BE2C (cell line): ENCODE measurements at regions not wholly inside any gene's neighbourhood (a gene's known extent, or its start where the extent isn't known, plus 50 kb on each side); places are given as distances from the start of the nearest gene placed in this dataset.

Experiments
- DNase-seq: peaks from one replicate; pipeline ENCODE4 v3.0.0-alpha.2; 2020
- H3K27me3 ChIP-seq: fragments of 250-450 bp; sonication (Bioruptor Pico); 2 replicates; pipeline ENCODE4 v1.5.1; 2020; ENCODE audit warnings: mild to moderate bottlenecking
- H3K36me3 ChIP-seq: fragments of 250-450 bp; sonication (Bioruptor Pico); 2 replicates; pipeline ENCODE4 v1.5.1; 2020; ENCODE audit warnings: mild to moderate bottlenecking
- H3K4me1 ChIP-seq: fragments of 250-450 bp; sonication (Bioruptor Pico); 2 replicates; pipeline ENCODE4 v1.5.1; 2020
- H3K4me3 ChIP-seq: 2 replicates; pipeline ENCODE4 v1.5.1; 2011; ENCODE audit warnings: low read depth, low read length
- H3K9me3 ChIP-seq: fragments of 250-450 bp; sonication (Bioruptor Pico); 2 replicates; pipeline ENCODE4 v1.5.1; 2020
- CTCF ChIP-seq: IDR thresholded peaks from 2 replicates; pipeline ENCODE4 v1.5.1; 2012; ENCODE audit warnings: mild to moderate bottlenecking, low read depth, low read length

- no peaks in the 10 kb centered on the region for H3K4me1 ChIP-seq
Measured at GRCh38 chr2:94960751-94961150, 64.8 kb upstream of the MAL start.

GRCh38 chr2:94964193-94964592 is 61.3 kb upstream of the MAL start:
- TF ChIP-seq CTCF, result no peak
- H3K9me3 ChIP-seq, result no peaks in the 10 kb centered on the region
- no peaks in the 10 kb centered on the region for H3K4me1 ChIP-seq
- no peak overlapping the region for H3K4me3 ChIP-seq
- H3K27me3 ChIP-seq, result no peaks in the 10 kb centered on the region
- no peak for DNase-seq
- H3K36me3 ChIP-seq, result no peaks in the 10 kb centered on the region

More at GRCh38 chr2:94960751-94961150, 64.8 kb upstream of the MAL start:
- Histone ChIP-seq H3K36me3 (no peaks in the 10 kb centered on the region), H3K4me3 (no peak overlapping the region), H3K9me3 (no peaks in the 10 kb centered on the region), H3K27me3 (no peaks in the 10 kb centered on the region)
- DNase-seq, result no peak
- TF ChIP-seq CTCF, result no peak

- no peaks in the 10 kb centered on the region for H3K27me3 ChIP-seq
Measured at GRCh38 chr2:94966689-94967088, 58.8 kb upstream of the MAL start.

GRCh38 chr2:94970353-94970752 is 55.2 kb upstream of the MAL start:
- H3K27me3 ChIP-seq, result no peaks in the 10 kb centered on the region
- no peaks in the 10 kb centered on the region for H3K36me3 ChIP-seq
- no peak for DNase-seq
- no peak for TF ChIP-seq CTCF
- no peaks in the 10 kb centered on the region for H3K9me3 ChIP-seq
- no peaks in the 10 kb centered on the region for H3K4me1 ChIP-seq
- H3K4me3 ChIP-seq, result no peak overlapping the region

More at GRCh38 chr2:94966689-94967088, 58.8 kb upstream of the MAL start:
- no peaks in the 10 kb centered on the region for H3K9me3 ChIP-seq
- no peak overlapping the region for H3K4me3 ChIP-seq
- no peak for TF ChIP-seq CTCF
- H3K4me1 ChIP-seq, result no peaks in the 10 kb centered on the region
- no peak for DNase-seq
- no peaks in the 10 kb centered on the region for H3K36me3 ChIP-seq
